Adrenal gland (tissue), 9 donors: ENCODE measurements at regions not wholly inside any gene's neighbourhood (a gene's known extent, or its start where the extent isn't known, plus 50 kb on each side); places are given as distances from the start of the nearest gene placed in this dataset.
"Not testable (repeated sequence)": the region's sequence is repeated elsewhere in the genome, so short reads cannot be mapped to it uniquely, and the experiment has no call there.

Experiments
- DNase-seq, 7 donors: peaks; one replicate each; pipeline ENCODE4 v3.0.0-alpha.2; 2019 to 2020
- H3K27ac ChIP-seq, 5 donors: fragments of 200-600 bp; sonication (generic) in 4 of 5; 1 replicate in 3 of 5; 2 replicates in 2 of 5; pipeline versions ENCODE4 v1.5.1 to v1.8.0; 2016 to 2020; ENCODE audit warnings: mild to moderate bottlenecking in 1 of 5
- H3K27me3 ChIP-seq: fragments of 200-600 bp; 2 replicates; pipeline ENCODE4 v1.8.0; 2021
- H3K36me3 ChIP-seq, 2 donors: fragments of 200-600 bp; replicated peaks in 1 of 2; 1 replicate in 1 of 2; 2 replicates in 1 of 2; pipeline versions ENCODE4 v1.5.1 to v1.8.0; 2018 to 2022
- H3K4me1 ChIP-seq, 2 donors: fragments of 200-600 bp; replicated peaks in 1 of 2; 1 replicate in 1 of 2; 2 replicates in 1 of 2; pipeline versions ENCODE4 v1.5.1 to v1.8.0; 2018 to 2021
- H3K4me3 ChIP-seq, 4 donors: fragments of 200-600 bp; sonication (generic) in 3 of 4; one replicate each; pipeline ENCODE4 v1.5.1; 2016 to 2018
- H3K9me3 ChIP-seq, 3 donors: fragments of 200-600 bp; sonication (generic) in 1 of 3; replicated peaks in 1 of 3; 1 replicate in 2 of 3; 2 replicates in 1 of 3; pipeline versions ENCODE4 v1.5.1 to v1.8.0; 2016 to 2021
- CTCF ChIP-seq, 6 experiments: fragments of 450-650 bp in 4 of 6; fragments of 200-600 bp in 2 of 6; sonication (generic) in 1 of 6; IDR thresholded peaks; 1 replicate in 5 of 6; 2 replicates in 1 of 6; pipeline versions ENCODE4 v1.5.1 to v1.8.0; 2016 to 2021; ENCODE audit warnings: antibody characterized with exemption in 6 of 6, mild to moderate bottlenecking in 2 of 6, moderate library complexity in 1 of 6
- POLR2A ChIP-seq, 2 donors: fragments of 450-650 bp; IDR thresholded peaks; one replicate each; pipeline ENCODE4 v1.6.1; 2017; ENCODE audit warnings: antibody characterized with exemption in 2 of 2, mild to moderate bottlenecking in 2 of 2, moderate library complexity in 1 of 2
- WGBS, 4 donors: extraction: QIAGEN DNeasy Blood & Tissue Kit in 2 of 4; methylation state at CpG; one replicate each; pipeline versions ENCODE4 v1.1.5 to v1.1.7; 2013 to 2017; 5-methylcytosine and 5-hydroxymethylcytosine counted together
- intact Hi-C, 2 donors: fragments of 100-400 bp; cut with DNase I; formaldehyde crosslinking; loops; one replicate each; pipeline versions ENCODE4 v1.14.1 to v1.15.0; 2022 to 2023
- donor health status: healthy with polysubstance abuse.
- donor health status: Bipolar disorder and iron deficiency.
- donor health status: DM: yes; HTN: yes; CAD: no.
- donor health status: DM: no; HTN: no; CAD: no.
- donor health status: DM: no; HTN: no; CAD: no.

- Histone ChIP-seq H3K9me3 (peaks cover 0 to 10% (median 0%) of the 10 kb centered on the region in 3 donors), H3K4me1 (no peaks in the 10 kb centered on the region), H3K4me3 (no peak overlapping the region), H3K27me3 (no peaks in the 10 kb centered on the region), H3K36me3 (no peaks in the 10 kb centered on the region), H3K27ac (no peak overlapping the region)
- no peak for DNase-seq
- WGBS, 4 donors: 67 to 92% (median 90%) methylated on average over 2 of the region's 2 CpGs
- intact Hi-C loops: no loop called here
- TF ChIP-seq CTCF (IDR thresholded peaks at IDR 0.05) (no peak), POLR2A (IDR thresholded peaks at IDR 0.05) (no peak)
Observed at GRCh38 chr21:23138797-23139196, 2140.6 kb downstream of the NCAM2 start.

- Histone ChIP-seq H3K4me3 (no peak overlapping the region), H3K27me3 (no peaks in the 10 kb centered on the region), H3K9me3 (no peaks in the 10 kb centered on the region), H3K36me3 (no peaks in the 10 kb centered on the region), H3K27ac (no peak overlapping the region), H3K4me1 (no peaks in the 10 kb centered on the region)
- intact Hi-C loops: no loop called here
- TF ChIP-seq POLR2A (IDR thresholded peaks at IDR 0.05) (no peak), CTCF (IDR thresholded peaks at IDR 0.05) (no peak)
- no peak for DNase-seq
- WGBS, 4 donors: 23 to 41% (median 27%) methylated on average over 1 of the region's 1 CpG
Observed at GRCh38 chr21:23152130-23152529, 2153.9 kb downstream of the NCAM2 start.

GRCh38 chr21:23153842-23154241, 2155.6 kb downstream of the NCAM2 start:
- H3K9me3 ChIP-seq, H3K27ac ChIP-seq, DNase-seq, intact Hi-C loops, H3K4me1 ChIP-seq, H3K36me3 ChIP-seq, H3K27me3 ChIP-seq, H3K4me3 ChIP-seq: not testable (repeated sequence)
- WGBS, 4 donors: 86 to 96% (median 87%) methylated on average over 3 of the region's 3 CpGs

- WGBS, 4 donors: 87 to 94% (median 91%) methylated on average over 2 of the region's 2 CpGs
- no peak for TF ChIP-seq POLR2A (IDR thresholded peaks at IDR 0.05)
- TF ChIP-seq CTCF (IDR thresholded peaks at IDR 0.05): no peak
Observed at GRCh38 chr21:23155281-23155680, 2157.1 kb downstream of the NCAM2 start.

GRCh38 chr21:23160914-23161313, 2162.7 kb downstream of the NCAM2 start:
- intact Hi-C loops: no loop called here
- no peaks in the 10 kb centered on the region for H3K36me3 ChIP-seq
- no peak overlapping the region for H3K27ac ChIP-seq
- 55 to 70% (median 63%) methylated on average over 1 of the region's 1 CpG for WGBS, 4 donors
- H3K27me3 ChIP-seq: no peaks in the 10 kb centered on the region
- DNase-seq: no peak
- H3K4me3 ChIP-seq: no peak overlapping the region
- H3K9me3 ChIP-seq: no peaks in the 10 kb centered on the region
- no peaks in the 10 kb centered on the region for H3K4me1 ChIP-seq
- no peak for TF ChIP-seq CTCF (IDR thresholded peaks at IDR 0.05)
- TF ChIP-seq POLR2A (IDR thresholded peaks at IDR 0.05): no peak

More at GRCh38 chr21:23155281-23155680, 2157.1 kb downstream of the NCAM2 start:
- no peak for DNase-seq
- no peak overlapping the region for H3K4me3 ChIP-seq
- no peaks in the 10 kb centered on the region for H3K4me1 ChIP-seq
- H3K9me3 ChIP-seq: no peaks in the 10 kb centered on the region
- H3K27me3 ChIP-seq: no peaks in the 10 kb centered on the region
- no peaks in the 10 kb centered on the region for H3K36me3 ChIP-seq
- intact Hi-C loops: no loop called here
- no peak overlapping the region for H3K27ac ChIP-seq
